ENCODE measurements at regions not wholly inside any gene's neighbourhood (a gene's known extent, or its start where the extent isn't known, plus 50 kb on each side); places are given as distances from the start of the nearest gene placed in this dataset.

DNA sequence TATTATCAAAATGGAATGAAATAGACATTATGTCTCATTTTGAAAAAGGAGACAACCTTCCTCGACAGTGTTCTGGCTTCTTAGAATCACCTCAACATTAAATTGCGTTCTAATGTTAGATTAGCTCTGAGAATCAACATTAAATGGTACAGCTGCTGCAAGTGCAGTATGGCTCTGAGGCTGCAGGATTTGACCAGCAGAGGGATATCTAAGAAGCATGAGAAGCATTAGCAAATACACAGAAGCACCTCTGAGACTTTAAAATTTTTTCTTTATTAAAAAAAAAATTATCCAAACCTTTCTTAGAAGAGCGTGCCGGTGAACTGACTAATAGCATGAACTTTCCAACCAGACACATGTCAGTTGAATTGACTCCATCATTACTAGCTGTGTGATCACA is 253.4 kb upstream of the LRIG3 start:
- in situ Hi-C loops (cut with MboI; ENCODE audit: low pct_unique_long_range_greater_than_20kb, low sequenced_read_pairs) = no loop called here
- DNase-seq = no peak

- in situ Hi-C loops (cut with MboI; ENCODE audit: low pct_unique_long_range_greater_than_20kb, low sequenced_read_pairs) = no loop called here
- DNase-seq = no peak
Measured at GRCh38 chr12:59168647-59169046, 248.3 kb upstream of the LRIG3 start.

GRCh38 chr12:59166457-59166856 is 246.2 kb upstream of the LRIG3 start:
- in situ Hi-C loops (cut with MboI; ENCODE audit: low pct_unique_long_range_greater_than_20kb, low sequenced_read_pairs) = no loop called here
- no peak for DNase-seq

DNA sequence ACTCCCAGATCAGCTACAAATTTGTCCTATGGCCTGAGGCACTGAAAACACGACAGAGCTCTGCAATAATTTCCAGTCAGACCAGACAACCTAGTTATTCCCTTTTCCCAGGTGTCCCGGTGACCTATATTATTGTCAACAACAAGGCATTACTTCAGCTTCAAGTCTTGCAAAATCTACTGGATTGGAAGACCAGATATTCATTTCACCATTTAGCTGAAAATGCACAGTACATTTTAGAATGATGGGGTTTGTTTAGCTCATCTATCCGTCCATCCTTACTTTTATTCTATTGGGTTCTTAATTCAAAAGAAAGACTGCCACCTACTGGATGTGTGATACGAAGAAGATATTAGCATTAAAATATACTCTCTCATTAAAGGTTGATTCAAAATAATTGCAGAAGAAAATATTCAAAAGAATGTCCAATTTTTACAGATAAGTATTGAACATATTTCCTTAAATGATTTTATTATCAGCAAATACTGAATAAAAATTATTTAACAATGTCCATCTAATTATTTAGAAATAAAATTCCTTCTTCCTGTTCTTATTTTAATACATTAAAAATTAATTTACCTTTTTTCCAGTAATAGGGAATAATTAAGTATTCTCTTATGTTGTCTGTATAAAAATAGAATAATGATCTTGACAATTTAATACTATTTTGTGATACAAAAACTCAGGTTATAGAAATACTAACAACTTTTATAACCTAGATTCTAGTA is 244.9 kb upstream of the LRIG3 start:
- in situ Hi-C loops (cut with MboI; ENCODE audit: low pct_unique_long_range_greater_than_20kb, low sequenced_read_pairs) = no loop called here
- peak; percentile 27 for DNase-seq

DNA sequence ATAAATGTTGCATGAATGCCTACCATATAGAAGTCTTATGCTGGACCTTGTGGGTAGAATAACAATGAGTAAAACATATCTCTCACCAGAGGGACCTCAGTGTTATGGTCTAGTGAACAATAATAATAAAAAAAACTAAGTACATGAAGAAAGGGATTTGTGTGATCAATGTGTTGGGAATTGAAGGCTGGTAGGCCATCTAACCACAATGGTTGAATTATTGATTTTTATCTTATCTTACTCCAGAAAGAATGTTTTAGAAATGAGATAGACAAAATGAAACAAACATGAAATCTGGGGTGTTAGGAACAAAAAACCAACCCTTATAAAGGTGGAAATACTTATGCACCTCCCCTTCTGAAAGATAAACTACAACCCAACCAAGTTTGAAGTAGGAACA is 243.9 kb upstream of the LRIG3 start:
- no peak for DNase-seq

DNA sequence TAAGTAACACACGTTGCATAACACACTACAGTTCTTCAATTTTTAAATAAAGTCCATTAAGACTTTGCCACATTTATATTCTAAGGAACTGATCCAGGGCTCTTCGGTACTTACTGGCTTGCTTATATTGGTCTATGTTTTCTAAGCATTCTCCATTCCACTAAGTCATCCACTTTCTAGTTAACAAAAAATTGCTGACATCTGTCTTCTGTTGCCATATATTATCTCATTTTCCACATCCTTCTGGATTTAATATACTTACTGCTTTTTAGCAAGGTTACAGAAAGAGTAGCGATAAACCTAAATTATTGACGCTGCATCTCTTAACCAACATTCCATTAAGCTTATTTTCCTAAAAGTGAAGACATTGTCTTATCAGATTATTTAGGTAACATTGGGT is 238.4 kb upstream of the LRIG3 start:
- no peak for DNase-seq
- in situ Hi-C loops (cut with MboI; ENCODE audit: low pct_unique_long_range_greater_than_20kb, low sequenced_read_pairs) = no loop called here

More for the DNA sequence above, 243.9 kb upstream of the LRIG3 start:
- in situ Hi-C loops (cut with MboI; ENCODE audit: low pct_unique_long_range_greater_than_20kb, low sequenced_read_pairs) = no loop called here

DNA sequence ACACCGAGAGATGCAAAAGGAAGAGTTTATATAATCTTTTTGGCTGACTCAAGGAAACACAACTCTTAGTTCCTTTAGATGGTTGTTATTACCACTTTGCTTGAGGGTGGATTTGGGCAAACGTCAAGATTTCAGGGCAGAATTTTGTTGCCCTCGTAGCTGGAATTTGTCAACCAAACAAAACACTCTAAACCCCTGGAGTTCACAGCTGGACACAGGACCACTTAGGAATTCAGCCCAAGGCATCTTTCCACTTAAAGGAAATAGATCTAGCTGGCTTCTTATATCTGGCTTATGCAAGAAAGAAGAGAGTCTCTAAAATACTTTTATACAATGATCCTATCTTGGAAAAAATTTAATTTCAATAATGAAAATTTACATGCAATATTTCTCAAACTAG is 237.8 kb upstream of the LRIG3 start:
- no peak for DNase-seq
- in situ Hi-C loops (cut with MboI; ENCODE audit: low pct_unique_long_range_greater_than_20kb, low sequenced_read_pairs) = no loop called here

DNA sequence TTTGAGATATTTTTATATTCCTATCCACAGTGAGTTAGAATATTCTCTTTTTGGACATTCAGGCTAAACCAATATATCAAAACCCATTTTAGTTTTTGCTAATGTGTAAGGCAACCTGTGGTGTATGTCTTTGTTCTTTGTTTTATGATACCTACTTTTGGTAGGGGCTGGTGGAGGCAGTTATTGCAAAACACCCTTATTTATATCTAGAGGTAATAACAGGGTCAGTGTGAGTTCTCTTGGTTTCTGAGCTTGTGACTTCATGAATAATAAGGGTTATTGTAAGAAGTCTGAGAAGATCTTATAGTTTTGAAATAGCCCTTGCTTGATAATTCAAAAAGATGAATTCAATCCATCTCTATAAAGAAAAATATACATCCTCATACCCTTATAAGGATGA is 235.1 kb upstream of the LRIG3 start:
- in situ Hi-C loops (cut with MboI; ENCODE audit: low pct_unique_long_range_greater_than_20kb, low sequenced_read_pairs) = no loop called here
- DNase-seq = no peak

DNA sequence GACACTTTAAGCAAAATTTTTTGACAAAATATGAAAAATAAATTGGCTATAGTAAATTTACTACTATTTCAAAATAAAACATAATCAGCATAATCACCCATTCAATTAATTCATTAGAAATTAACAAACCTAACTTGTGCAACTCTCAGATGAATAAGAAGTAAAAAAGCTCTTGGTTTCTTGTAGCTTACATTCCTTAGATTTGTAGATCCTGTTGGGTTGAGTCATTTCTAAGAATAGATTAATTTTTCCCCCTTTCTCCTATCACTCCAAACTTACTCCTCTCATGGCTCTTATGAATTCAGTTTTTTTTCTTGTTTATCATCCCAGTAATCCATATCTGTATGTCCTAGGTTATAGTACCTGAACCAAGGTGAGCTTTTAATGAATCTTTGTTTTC is 230.9 kb upstream of the LRIG3 start:
- DNase-seq = no peak
- in situ Hi-C loops (cut with MboI; ENCODE audit: low pct_unique_long_range_greater_than_20kb, low sequenced_read_pairs) = no loop called here

- peak; percentile 72 for DNase-seq
- in situ Hi-C loops (cut with MboI; ENCODE audit: low pct_unique_long_range_greater_than_20kb, low sequenced_read_pairs) = no loop called here
Measured at GRCh38 chr12:59149995-59150642, 229.8 kb upstream of the LRIG3 start.

DNA sequence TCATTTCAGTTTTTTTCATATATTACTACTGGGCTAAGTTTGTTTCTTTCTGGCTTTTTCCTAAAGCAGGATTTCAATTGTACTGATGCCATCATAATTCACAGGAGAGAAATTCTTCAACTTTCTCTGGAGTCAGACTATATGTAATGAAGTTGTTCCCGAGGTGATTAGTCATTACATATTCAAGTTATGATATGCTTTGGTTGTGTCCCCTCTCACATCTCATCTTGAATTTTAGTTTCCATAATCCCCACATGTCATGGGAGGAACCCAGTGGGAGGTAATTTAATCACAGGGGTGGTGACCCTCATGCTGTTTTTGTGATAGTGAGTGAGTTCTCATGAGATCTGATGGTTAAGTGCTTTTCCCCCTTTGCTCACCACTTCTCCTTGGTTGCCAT is 227.5 kb upstream of the LRIG3 start:
- no peak for DNase-seq
- in situ Hi-C loops (cut with MboI; ENCODE audit: low pct_unique_long_range_greater_than_20kb, low sequenced_read_pairs) = no loop called here

DNA sequence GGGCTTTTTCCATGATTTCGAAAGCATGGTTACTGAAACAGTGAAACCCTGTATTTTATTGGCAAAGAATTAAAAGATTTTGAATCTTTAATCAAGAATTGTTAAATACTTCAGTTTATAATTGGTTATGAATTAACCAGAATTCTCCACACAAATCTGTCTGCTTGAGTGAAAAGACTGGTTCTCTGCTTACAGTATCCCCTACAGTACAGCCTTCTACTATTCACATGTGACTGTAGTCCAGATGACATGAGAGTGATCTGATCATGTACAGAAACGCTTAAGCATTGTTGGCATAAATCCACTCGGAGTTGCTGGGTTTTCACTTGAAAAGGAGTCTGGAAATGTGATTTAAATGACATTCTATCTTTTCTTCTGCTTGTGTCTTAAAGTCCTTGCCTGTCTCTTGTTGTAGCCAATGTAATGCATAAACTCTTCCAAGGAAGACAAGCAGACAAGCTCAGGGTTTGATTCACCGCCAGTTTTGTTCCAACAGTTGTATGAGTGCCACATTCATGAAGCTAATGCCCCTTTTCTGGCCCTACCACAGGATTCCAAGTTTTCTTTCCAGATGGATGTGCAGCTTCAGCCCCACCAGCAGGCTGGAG is 222.0 kb upstream of the LRIG3 start:
- DNase-seq = no peak
- in situ Hi-C loops (cut with MboI; ENCODE audit: low pct_unique_long_range_greater_than_20kb, low sequenced_read_pairs) = no loop called here

DNA sequence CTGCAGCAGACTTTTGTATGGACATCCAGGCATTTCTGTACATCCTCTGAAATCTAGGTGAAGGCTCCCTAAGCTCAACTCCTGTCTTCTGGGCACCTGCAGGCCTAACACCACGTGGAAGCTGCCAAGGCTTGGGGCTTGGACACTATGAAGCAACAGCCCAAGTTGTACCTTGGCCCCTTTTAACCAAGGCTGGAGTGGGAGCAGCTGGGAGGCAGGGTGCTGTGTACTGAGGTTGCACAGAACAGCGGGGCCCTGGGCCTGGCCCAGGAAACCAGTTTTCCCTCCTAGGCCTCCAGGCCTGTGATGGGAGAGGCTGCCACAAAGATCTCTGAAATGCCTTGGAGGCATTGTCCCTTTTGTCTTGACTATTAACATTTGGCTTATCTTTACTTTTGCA is 214.4 kb upstream of the LRIG3 start:
- in situ Hi-C loops (cut with MboI; ENCODE audit: low pct_unique_long_range_greater_than_20kb, low sequenced_read_pairs) = no loop called here
- DNase-seq = no peak

DNA sequence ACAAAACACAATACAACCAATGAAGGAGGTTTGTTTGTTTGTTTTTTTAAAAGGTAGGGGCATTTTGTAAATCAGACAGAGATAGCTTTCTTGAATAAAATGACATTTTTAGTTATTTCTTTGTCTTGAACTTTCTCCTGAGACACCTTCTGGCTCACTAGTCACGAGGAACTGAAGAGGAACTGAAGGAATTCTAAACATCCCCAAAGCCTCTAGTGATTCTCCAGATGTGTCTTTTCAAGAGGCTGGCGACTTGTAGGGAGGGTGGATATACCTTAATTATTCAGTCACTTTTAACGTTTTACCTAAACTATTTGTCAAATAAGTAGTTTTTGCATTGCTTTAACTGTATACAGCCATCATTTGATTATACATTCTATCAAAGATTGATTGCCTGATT is 211.2 kb upstream of the LRIG3 start:
- no peak for DNase-seq

DNA sequence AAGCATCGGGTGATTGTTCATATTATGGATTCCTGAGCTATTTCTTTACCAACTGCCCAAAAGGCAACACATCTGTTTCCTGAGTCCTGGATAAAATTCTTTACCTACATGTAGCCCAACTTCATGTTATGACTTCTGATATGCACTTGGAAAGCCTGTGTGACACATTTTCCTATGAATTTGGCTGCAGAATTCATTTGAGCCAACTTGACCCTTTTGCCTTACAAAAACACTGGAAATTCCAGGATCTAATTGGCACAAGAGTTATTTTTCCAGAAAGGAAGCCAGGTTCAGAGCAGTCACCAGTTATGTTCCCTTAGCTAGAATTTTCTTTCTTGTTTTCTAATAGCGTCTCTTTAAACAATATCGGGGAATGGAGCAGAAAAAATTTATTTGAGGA is 202.5 kb upstream of the LRIG3 start:
- in situ Hi-C loops (cut with MboI; ENCODE audit: low pct_unique_long_range_greater_than_20kb, low sequenced_read_pairs) = no loop called here

More for the DNA sequence above, 211.2 kb upstream of the LRIG3 start:
- in situ Hi-C loops (cut with MboI; ENCODE audit: low pct_unique_long_range_greater_than_20kb, low sequenced_read_pairs) = no loop called here

GRCh38 chr12:59121451-59121850 is 201.1 kb upstream of the LRIG3 start:
- in situ Hi-C loops (cut with MboI; ENCODE audit: low pct_unique_long_range_greater_than_20kb, low sequenced_read_pairs) = no loop called here
- no peak for DNase-seq

More for the DNA sequence above, 202.5 kb upstream of the LRIG3 start:
- DNase-seq = no peak

DNA sequence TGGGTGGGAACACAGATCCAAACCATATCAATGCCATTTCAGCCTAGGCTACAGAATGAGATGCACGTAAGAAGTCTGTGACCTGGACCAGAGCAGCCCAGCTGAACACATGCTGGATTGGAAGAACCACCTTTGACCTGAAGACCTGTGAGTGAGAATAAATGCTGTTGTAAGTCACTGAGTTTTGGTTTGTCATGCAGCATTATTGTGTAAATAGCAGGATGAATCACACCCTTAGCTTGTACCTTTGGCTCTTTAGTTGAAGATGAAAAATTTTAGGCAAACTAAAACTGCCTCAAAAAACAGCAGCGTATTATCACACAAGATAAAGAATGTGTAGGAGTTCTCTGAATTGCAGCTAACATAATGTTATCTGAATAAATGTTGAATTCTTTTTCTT is 199.4 kb upstream of the LRIG3 start:
- in situ Hi-C loops (cut with MboI; ENCODE audit: low pct_unique_long_range_greater_than_20kb, low sequenced_read_pairs) = no loop called here
- DNase-seq = no peak

- in situ Hi-C loops (cut with MboI; ENCODE audit: low pct_unique_long_range_greater_than_20kb, low sequenced_read_pairs) = no loop called here
- DNase-seq = no peak
Measured at GRCh38 chr12:59118356-59118755, 198.1 kb upstream of the LRIG3 start.

GRCh38 chr12:59115995-59116394 is 195.7 kb upstream of the LRIG3 start:
- in situ Hi-C loops (cut with MboI; ENCODE audit: low pct_unique_long_range_greater_than_20kb, low sequenced_read_pairs) = no loop called here
- DNase-seq = no peak

DNA sequence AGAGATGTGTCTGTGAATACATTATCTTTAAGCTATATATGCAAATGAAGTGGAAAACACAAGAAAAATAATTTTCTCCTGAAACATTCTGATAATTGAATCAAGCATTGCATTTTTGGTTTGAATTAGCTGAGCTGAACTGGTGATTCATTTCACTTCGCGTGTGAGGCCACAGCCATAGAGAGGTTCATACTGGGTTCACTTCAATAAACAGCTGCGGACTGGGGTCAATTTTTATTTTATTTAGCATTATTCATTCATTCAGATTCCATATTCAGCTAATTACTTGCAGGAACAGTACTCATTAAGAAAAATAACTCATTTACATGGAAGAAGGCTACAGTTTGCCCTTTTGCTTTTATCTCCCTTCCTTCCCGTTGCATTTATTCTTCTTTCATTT is 195.2 kb upstream of the LRIG3 start:
- in situ Hi-C loops (cut with MboI; ENCODE audit: low pct_unique_long_range_greater_than_20kb, low sequenced_read_pairs) = no loop called here
- no peak for DNase-seq

Data from KBM-7 (cell line).